H1 (cell line): ENCODE measurements at regions not wholly inside any gene's neighbourhood (a gene's known extent, or its start where the extent isn't known, plus 50 kb on each side); places are given as distances from the start of the nearest gene placed in this dataset.

Experiments
- CTCF ChIA-PET: fragments of 300-600 bp; sonication (Branson Sonifier 250); formaldehyde crosslinking; loops from one replicate; lab custom pipeline; 2021; ENCODE audit not compliant: partially characterized antibody; lab: Charles Lee
- POLR2A ChIA-PET: fragments of 300-600 bp; sonication (Branson Sonifier 250); formaldehyde crosslinking; loops from one replicate; lab custom pipeline; 2021; ENCODE audit warnings: inconsistent platforms; ENCODE audit not compliant: partially characterized antibody; lab: Charles Lee
- DNase-seq, 2 experiments: peaks; one replicate each; pipeline versions ENCODE4 v3.0.0 to v3.0.0-alpha.2; 2010 to 2022; ENCODE audit warnings: low spot score in 2 of 2, low read depth in 1 of 2, mixed read lengths in 1 of 2
- FAIRE-seq: peaks from 2 replicates; lab custom pipeline; 2011; peaks lifted over from hg19 to GRCh38; lab: Jason Lieb, UNC
- H2AFZ ChIP-seq: 2 replicates; pipeline ENCODE4 v1.8.1; 2012; ENCODE audit warnings: low read length, inconsistent platforms
- H2AK5ac ChIP-seq: 2 replicates; pipeline ENCODE4 v1.6.1; 2013; ENCODE audit warnings: low read depth, low read length
- H2BK120ac ChIP-seq: replicated peaks from 2 replicates; pipeline ENCODE3; 2013; ENCODE audit warnings: low read depth, low read length, inconsistent platforms
- H2BK12ac ChIP-seq: 2 replicates; pipeline ENCODE4 v1.6.1; 2013; ENCODE audit warnings: low read depth, low read length
- H2BK15ac ChIP-seq: 2 replicates; pipeline ENCODE4 v1.6.1; 2013; ENCODE audit warnings: low read length
- H2BK20ac ChIP-seq: 2 replicates; pipeline ENCODE4 v1.6.1; 2013; ENCODE audit warnings: low read length
- H2BK5ac ChIP-seq: 2 replicates; pipeline ENCODE4 v1.6.1; 2013; ENCODE audit warnings: low read depth, low read length
- H3K14ac ChIP-seq: 2 replicates; pipeline ENCODE4 v1.6.1; 2013; ENCODE audit warnings: inconsistent platforms; ENCODE audit not compliant: insufficient read length
- H3K18ac ChIP-seq: 2 replicates; pipeline ENCODE4 v1.6.1; 2013; ENCODE audit warnings: low read length; ENCODE audit errors: extremely low read depth
- H3K23ac ChIP-seq: 2 replicates; pipeline ENCODE4 v1.6.1; 2013; ENCODE audit warnings: inconsistent platforms; ENCODE audit not compliant: insufficient read length
- H3K23me2 ChIP-seq: 2 replicates; pipeline ENCODE4 v1.6.1; 2013; ENCODE audit warnings: low read depth, low read length
- H3K27ac ChIP-seq: 2 replicates; pipeline ENCODE4 v1.6.1; 2011; ENCODE audit warnings: low read depth, low read length, inconsistent platforms
- H3K27me3 ChIP-seq, 4 experiments: replicated peaks in 1 of 4; 1 replicate in 1 of 4; 2 replicates in 3 of 4; pipeline versions ENCODE4 v1.6.1 to v1.8.1; 2011 to 2013; ENCODE audit warnings: low read length in 3 of 4, mild to moderate bottlenecking in 3 of 4, inconsistent platforms in 2 of 4, mixed read lengths in 2 of 4, moderate library complexity in 1 of 4; ENCODE audit not compliant: control insufficient read depth in 3 of 4, insufficient read depth in 3 of 4; ENCODE audit errors: extremely low read depth in 1 of 4
- H3K36me3 ChIP-seq, 4 experiments: 2 replicates each; pipeline versions ENCODE4 v1.6.1 to v1.8.1; 2011 to 2013; ENCODE audit warnings: mild to moderate bottlenecking in 4 of 4, low read length in 3 of 4, moderate library complexity in 2 of 4, control low read depth in 1 of 4, inconsistent platforms in 1 of 4; ENCODE audit not compliant: insufficient read depth in 4 of 4, control insufficient read depth in 2 of 4
- H3K4ac ChIP-seq: replicated peaks from 2 replicates; pipeline ENCODE3; 2013; ENCODE audit warnings: low read length, low read depth, mixed read lengths, inconsistent platforms; ENCODE audit not compliant: insufficient read length
- H3K4me1 ChIP-seq, 4 experiments: replicated peaks in 1 of 4; 1 replicate in 1 of 4; 2 replicates in 3 of 4; pipeline versions ENCODE4 v1.6.1 to v1.8.1; 2011 to 2013; ENCODE audit warnings: low read length in 3 of 4, inconsistent platforms in 2 of 4, mixed read lengths in 1 of 4; ENCODE audit not compliant: insufficient read depth in 4 of 4, control insufficient read depth in 3 of 4
- H3K4me2 ChIP-seq, 2 experiments: 2 replicates each; pipeline versions ENCODE4 v1.6.1 to v1.8.1; 2011 to 2013; ENCODE audit warnings: low read depth in 2 of 2, low read length in 2 of 2, control low read depth in 1 of 2, inconsistent platforms in 1 of 2, mild to moderate bottlenecking in 1 of 2; ENCODE audit not compliant: insufficient read depth in 1 of 2
- H3K4me3 ChIP-seq, 4 experiments: fragments of 200-600, 300-600 bp in 1 of 4; sonication (generic), shearing (Covaris generic), sonication (Bioruptor Twin) in 1 of 4; 2 replicates each; pipeline versions ENCODE4 v1.5.1 to v1.8.1; 2011 to 2016; ENCODE audit warnings: low read length in 4 of 4, low read depth in 3 of 4, control low read depth in 2 of 4, inconsistent platforms in 2 of 4, mild to moderate bottlenecking in 2 of 4, mixed read lengths in 1 of 4, moderate library complexity in 1 of 4; ENCODE audit not compliant: insufficient read depth in 2 of 4; ENCODE audit errors: extremely low read depth in 1 of 4
- H3K56ac ChIP-seq: replicated peaks from 2 replicates; pipeline ENCODE3; 2013; ENCODE audit warnings: low read depth, mild to moderate bottlenecking, mixed read lengths, low read length, inconsistent platforms; ENCODE audit not compliant: insufficient read length
- H3K79me1 ChIP-seq: 2 replicates; pipeline ENCODE4 v1.6.1; 2013; ENCODE audit warnings: low read depth, low read length, control low read depth
- H3K79me2 ChIP-seq, 2 experiments: 2 replicates each; pipeline versions ENCODE4 v1.6.1 to v1.8.1; 2012 to 2013; ENCODE audit warnings: low read length in 2 of 2, mild to moderate bottlenecking in 2 of 2, inconsistent platforms in 1 of 2; ENCODE audit not compliant: insufficient read depth in 2 of 2, control insufficient read depth in 1 of 2
- H3K9ac ChIP-seq, 4 experiments: replicated peaks in 1 of 4; 1 replicate in 1 of 4; 2 replicates in 3 of 4; pipeline versions ENCODE4 v1.6.1 to v1.8.1; 2011 to 2013; ENCODE audit warnings: low read depth in 3 of 4, low read length in 3 of 4, control low read depth in 2 of 4, mild to moderate bottlenecking in 2 of 4, moderate library complexity in 2 of 4, inconsistent platforms in 1 of 4; ENCODE audit errors: extremely low read depth in 1 of 4
- H3K9me3 ChIP-seq, 2 experiments: 2 replicates each; pipeline versions ENCODE4 v1.6.1 to v1.8.1; 2012 to 2013; ENCODE audit warnings: mild to moderate bottlenecking in 2 of 2, moderate library complexity in 2 of 2, control low read depth in 1 of 2, inconsistent platforms in 1 of 2, low read depth in 1 of 2, low read length in 1 of 2, mixed read lengths in 1 of 2; ENCODE audit not compliant: insufficient read depth in 2 of 2
- H4K20me1 ChIP-seq, 2 experiments: replicated peaks in 1 of 2; 2 replicates each; pipeline versions ENCODE3 to v1.8.1; 2011 to 2013; ENCODE audit warnings: inconsistent platforms in 2 of 2, low read length in 2 of 2, mild to moderate bottlenecking in 1 of 2; ENCODE audit not compliant: insufficient read depth in 2 of 2, control insufficient read depth in 1 of 2
- H4K5ac ChIP-seq: 2 replicates; pipeline ENCODE4 v1.6.1; 2013; ENCODE audit warnings: low read length, low read depth, mixed read lengths, inconsistent platforms; ENCODE audit not compliant: insufficient read length
- H4K8ac ChIP-seq: 2 replicates; pipeline ENCODE4 v1.8.0; 2013; ENCODE audit warnings: mild to moderate bottlenecking, moderate library complexity, low read length, inconsistent platforms; ENCODE audit not compliant: insufficient read depth; ENCODE audit errors: extremely low read depth
- H4K91ac ChIP-seq: replicated peaks from 2 replicates; pipeline ENCODE3; 2013; ENCODE audit warnings: low read length, mixed read lengths, inconsistent platforms; ENCODE audit not compliant: insufficient read length
- MAFK ChIP-seq: IDR thresholded peaks from 2 replicates; pipeline ENCODE4 v1.6.1; 2012; ENCODE audit warnings: low read depth, mild to moderate bottlenecking, improper control_type of control experiment, low read length
- WGBS, 2 experiments: shearing (Covaris generic) in 1 of 2; methylation state at CpG; one replicate each; pipeline versions ENCODE4 v1.1.6 to v1.1.7; 2013 to 2015; ENCODE audit warnings: low lambda C conversion rate in 2 of 2, mixed read lengths in 2 of 2, inconsistent platforms in 1 of 2, low coverage in 1 of 2, missing lambda C conversion rate in 1 of 2; ENCODE audit not compliant: insufficient replicate concordance in 2 of 2, insufficient coverage in 1 of 2, insufficient read length in 1 of 2; ENCODE audit errors: extremely low coverage in 1 of 2, missing lambda C conversion rate in 1 of 2; 5-methylcytosine and 5-hydroxymethylcytosine counted together

DNA sequence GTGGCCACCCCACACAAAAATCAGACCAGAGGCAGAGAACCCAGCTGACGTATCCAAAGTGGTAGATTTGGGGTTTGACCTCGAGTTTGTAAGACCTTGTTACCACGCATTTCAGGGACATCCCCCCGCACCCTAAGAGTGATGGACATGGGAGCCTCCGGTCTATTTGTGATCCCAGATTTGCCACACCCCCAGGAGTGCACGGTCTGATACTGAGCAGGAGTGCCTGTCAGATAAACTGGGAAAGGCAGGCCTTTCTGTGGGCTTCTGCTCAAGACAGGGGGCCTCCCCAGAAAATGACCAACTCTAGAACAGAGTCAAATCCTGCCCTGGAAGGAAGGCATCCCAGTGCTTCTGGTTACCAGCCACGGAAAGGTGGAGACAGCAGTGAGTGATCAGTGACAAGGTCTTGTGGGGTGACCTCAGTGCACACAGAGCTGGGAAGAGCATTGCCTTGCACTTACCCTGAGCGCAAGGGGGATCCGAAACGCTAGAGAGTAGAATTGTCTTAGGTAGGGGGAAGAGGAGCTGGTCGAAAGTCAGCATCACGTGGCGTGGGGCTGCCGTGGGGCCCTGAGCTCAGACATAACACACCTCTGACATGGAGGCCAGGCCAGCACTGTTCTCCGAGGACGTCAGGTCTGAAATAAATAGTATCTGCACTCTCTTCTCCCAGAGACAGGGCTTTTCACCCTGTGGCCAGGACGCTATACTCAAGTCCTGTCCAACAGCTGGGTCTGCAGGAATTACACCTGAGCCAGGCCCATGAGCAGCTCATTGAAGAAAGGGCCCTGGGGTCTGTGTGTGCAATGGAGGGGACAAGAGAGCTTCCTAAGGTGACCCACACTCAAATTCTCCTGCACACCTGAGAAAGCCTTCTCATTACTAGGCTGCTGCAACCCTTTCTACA is 242.4 kb upstream of the SALL3 start:
- H3K79me1 ChIP-seq, result no peaks in the 10 kb centered on the region
- POLR2A ChIA-PET, result no interaction called here
- no peak overlapping the region for H3K23ac ChIP-seq
- TF ChIP-seq MAFK, result no peak
- no peaks in the 10 kb centered on the region; a peak in 1 of 7 replicates for H3K4me1 ChIP-seq
- no peaks in the 10 kb centered on the region for H3K36me3 ChIP-seq
- no peaks in the 10 kb centered on the region for H3K9me3 ChIP-seq
- H2BK15ac ChIP-seq, result no peak overlapping the region
- H3K9ac ChIP-seq, result no peak overlapping the region
- CTCF ChIA-PET, result interaction anchor here (0.9 to 1.2 kb wide), 4 partner anchors 14 to 139 kb away, joined by 3 to 4 read pairs (median 4); no protein-coding TSS in a partner anchor
- DNase-seq, result no peak
- H3K4me3 ChIP-seq, result no peak overlapping the region
- H2BK5ac ChIP-seq, result no peak overlapping the region
- H3K23me2 ChIP-seq, result peaks cover 12% of the 10 kb centered on the region; the same call in 1 of the 2 replicates
- no peak for FAIRE-seq
- no peaks in the 10 kb centered on the region for H3K27me3 ChIP-seq
- H4K8ac ChIP-seq, result peak overlapping the region; percentile 15; the same call in 1 of the 2 replicates
- H2AFZ ChIP-seq, result no peak overlapping the region
- no peak overlapping the region for H3K4ac ChIP-seq
- no peak overlapping the region for H3K4me2 ChIP-seq
- H3K18ac ChIP-seq, result no peak overlapping the region
- H2AK5ac ChIP-seq, result no peak overlapping the region
- peaks cover 0 to 5% of the 10 kb centered on the region in 2 experiments for H4K20me1 ChIP-seq
- H4K5ac ChIP-seq, result no peak overlapping the region
- WGBS, 2 experiments, result 91% methylated on average over 17 of the region's 17 CpGs; no CpG with 5 or more reads in 1 of the 2 experiments
- H2BK120ac ChIP-seq, result no peak overlapping the region
- H4K91ac ChIP-seq, result no peak overlapping the region
- no peak overlapping the region for H3K56ac ChIP-seq
- no peak overlapping the region for H3K27ac ChIP-seq
- no peak overlapping the region for H2BK20ac ChIP-seq
- no peak overlapping the region for H2BK12ac ChIP-seq
- no peak overlapping the region for H3K14ac ChIP-seq
- no peaks in the 10 kb centered on the region for H3K79me2 ChIP-seq
